NCI-H82 treated with DMSO at 0.1 percent for 48 hours (cell line): ENCODE measurements at regions not wholly inside any gene's neighbourhood (a gene's known extent, or its start where the extent isn't known, plus 50 kb on each side); places are given as distances from the start of the nearest gene placed in this dataset.
"Not testable (repeated sequence)": the region's sequence is repeated elsewhere in the genome, so short reads cannot be mapped to it uniquely, and the experiment has no call there.

Experiments used
- DNase-seq: peaks from one replicate; lab custom pipeline; 2025; ENCODE audit not compliant: unreplicated experiment; lab: John Stamatoyannopoulos, UW

DNA sequence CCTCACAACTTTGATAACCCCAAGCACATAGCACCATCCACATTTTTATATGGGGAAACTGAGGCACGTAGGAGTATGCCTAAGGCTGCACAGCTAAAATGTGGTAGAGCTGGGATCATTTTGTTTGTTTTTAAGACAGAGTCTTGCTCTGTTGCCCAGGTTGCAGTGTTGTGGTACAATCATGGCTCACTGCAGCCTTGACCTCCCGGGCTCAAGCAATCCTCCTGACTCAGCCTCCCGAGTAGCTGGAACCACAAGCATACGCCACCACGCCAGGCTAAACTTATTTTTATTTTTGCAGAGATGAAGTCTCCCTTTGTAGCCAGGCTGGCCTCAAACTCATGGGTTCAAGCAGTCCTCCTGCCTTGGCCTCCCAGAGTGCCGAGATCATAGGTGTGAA, 81.0 kb upstream of the GSE1 start:
- DNase-seq: no peak

GRCh38 chr16:85533593-85533992, 79.5 kb upstream of the GSE1 start:
- DNase-seq: not testable (repeated sequence)

DNA sequence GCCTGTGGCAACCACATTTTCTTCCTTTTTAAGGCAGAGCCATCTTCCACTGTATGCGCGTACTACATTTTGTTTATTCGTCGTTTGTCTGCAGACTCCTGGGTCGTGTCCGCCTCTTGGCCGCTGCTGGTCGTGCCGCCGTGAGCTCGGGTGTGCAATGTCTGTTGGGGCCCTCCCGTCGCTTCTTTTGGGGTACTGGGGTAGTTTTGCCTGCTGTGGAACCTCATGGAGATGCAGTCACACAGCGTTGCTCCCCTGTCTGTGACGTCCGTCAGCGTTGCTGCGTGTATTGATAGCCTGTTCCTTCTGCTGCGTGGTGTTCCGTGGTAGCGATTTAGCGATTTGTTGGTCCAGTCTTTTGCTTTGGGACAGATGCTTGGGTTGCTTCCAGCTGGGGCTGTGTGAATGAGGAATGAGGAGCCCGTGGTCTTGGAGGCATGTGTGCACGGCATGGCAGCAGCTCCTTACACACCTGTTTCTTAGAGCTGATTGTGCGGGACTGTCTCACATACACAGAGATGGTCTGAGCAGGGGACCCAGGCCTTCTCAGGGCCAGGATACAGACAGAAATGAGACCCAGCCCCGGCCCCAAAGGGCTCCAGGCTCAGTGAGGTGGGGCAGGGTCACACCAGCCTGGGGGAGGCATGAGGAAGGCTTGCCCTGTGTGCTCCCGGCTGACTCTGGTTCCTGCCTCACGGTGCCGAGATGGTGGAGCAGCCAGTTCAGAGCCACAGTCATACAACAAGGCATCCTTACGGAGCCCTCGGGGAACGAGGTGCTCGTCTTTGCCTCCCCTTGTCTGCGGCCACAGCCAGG, 78.4 kb upstream of the GSE1 start:
- no peak for DNase-seq

GRCh38 chr16:85535352-85536072, 77.6 kb upstream of the GSE1 start:
- DNase-seq: peak; percentile 88

DNA sequence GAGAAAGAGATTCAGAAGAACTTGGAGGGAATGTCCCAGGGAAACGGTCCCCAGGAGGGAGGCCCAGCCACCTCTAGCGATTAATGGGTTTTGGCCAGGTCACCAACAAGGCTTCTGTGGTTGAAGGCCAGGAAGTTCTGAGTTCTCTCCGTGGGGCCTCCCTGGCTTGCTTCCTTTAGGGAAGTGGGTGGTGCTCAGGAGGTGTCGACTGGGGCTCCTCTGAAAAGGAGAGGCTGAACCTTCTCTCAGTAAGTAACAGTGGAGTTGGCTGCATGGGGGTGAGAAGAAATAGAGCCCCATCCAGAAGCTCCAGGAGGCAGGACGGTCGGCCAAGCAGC, 77.1 kb upstream of the GSE1 start:
- no peak for DNase-seq

DNA sequence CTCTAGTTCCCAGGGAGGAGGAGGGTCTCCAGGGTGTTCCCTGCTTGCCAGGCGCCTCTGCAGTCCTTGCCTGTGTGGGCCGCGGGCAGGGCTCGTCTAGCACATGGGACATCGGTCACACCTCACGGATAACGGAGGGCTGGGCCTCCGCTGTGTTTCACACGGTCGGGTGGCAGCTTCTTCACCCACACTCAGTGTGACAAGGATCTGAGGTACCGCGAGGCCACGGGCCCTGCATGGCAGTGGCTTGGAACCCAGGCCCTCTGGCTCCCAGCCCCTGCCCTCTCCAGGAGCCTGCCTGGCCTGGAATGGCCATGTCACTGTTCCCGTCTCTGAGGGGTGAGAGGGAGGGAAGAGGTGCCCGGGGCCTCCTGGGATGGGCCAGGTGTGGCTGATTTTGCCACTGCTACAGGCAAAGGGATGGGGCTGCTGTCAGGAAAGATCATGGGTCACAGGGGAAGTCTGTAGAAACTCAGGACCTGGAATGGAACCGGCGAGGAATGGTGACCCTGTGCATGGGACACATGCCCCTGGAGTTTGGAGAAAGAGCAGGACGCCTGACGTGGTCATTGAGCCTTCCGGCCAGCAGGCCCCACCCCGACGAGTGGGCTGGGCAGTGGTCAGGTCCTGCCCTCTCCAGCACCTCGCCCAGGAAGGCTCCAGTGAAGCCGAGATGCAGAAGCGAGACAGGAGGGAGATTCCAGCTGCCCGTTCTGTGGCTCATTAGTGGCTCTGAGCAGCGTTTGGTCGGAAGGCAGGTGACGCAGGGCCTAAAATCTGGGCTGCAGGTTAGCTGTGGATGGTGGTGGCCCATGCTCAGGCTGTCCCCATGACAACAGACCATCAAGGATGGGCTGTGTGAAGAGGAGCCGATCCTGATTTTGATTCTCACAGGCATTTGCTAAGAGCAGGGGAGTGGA, 76.5 kb upstream of the GSE1 start:
- no peak for DNase-seq

DNA sequence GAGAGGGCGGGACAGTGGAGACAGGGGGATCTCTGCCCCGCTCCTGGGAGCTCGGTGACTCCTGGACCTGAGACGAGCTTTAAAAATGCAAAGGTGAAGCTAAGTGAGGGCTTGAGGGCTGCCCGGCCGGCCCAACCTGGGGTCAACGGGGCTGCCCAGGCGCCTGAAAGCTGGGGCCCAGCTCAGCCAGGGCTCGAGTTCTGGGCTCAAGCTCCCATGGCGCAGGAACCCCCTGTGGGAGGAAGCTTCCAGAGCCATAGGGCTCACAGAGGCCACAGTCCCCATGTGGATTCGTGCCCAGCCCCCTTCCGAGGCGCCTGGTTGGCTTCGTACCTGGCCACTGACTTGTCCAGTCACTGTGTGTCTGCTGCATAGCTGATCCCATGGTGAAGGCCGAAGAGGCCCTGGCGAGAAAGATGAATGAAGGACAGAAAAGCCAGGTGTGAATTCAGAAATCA, 75.8 kb upstream of the GSE1 start:
- DNase-seq: no peak

DNA sequence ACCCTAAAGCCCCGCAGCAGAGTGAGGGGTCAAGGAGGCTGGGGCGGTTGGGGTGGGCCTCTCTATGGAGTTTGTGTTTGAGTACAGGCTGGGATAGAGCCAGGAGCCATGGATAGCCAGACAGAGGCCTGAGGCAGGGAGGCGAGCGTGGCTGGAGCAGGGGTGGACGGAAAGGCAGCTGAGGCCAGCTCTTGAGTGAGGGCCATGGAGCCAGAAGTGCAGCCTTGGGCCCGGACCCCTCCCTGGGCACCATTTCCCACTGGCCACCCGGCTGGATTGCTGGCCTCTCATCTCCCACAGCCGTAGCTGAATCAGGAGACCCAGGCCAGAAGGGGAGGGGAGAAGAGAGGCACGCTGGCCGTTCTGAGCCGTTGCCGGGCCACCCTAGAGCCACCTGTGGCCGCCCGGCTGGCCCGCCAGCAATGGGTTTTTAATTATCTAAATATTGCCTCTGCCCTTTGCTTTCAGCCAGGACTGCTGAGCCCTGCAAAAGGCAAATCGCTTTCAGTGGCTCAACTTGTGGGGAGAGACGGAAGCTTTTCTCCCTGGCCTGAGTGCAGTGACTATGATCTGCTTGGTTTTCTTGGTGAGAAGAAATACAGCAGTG, 75.2 kb upstream of the GSE1 start:
- no peak for DNase-seq

- no peak for DNase-seq
Measured at GRCh38 chr16:85539084-85539483, 74.0 kb upstream of the GSE1 start.

- DNase-seq: no peak
Measured at GRCh38 chr16:85539629-85540291, 73.4 kb upstream of the GSE1 start.

DNA sequence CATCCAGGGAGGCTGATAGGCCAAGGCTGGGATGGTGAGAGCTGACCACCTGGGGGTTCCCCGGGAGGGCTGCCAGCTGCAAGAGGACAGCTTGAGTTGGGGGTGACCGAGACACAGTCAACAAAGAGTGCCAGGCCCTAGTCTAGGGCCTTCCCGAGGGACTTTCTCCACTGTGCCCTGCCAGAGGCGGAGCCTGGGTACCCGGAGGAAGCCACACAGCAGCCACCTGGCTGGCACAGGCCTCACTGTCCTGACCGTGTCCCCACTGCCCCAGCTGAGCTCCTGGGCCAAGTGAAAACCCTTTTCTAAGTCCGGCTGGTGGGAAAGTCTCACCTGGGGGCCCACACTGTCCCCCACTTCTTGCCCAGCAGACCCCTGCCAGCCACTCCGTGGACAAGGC, 71.9 kb upstream of the GSE1 start:
- no peak for DNase-seq

DNA sequence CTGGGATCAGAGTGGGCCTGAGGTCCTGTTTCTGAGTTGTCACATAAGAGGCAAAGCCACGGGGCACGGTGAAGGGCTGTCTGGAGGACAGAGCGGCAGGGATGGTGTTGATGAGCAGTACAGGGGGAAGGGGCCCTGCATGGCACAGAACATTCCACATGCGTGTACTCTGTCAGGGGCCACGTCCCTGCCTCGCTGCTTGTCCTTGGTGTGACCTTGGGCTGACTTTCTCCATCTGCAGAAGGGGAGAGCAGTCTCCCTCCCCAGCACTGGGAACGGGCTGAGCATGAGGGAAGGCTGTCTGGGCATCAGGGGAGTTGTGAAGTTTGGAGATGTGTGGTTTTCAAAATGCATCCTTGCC, 71.5 kb upstream of the GSE1 start:
- DNase-seq: no peak

DNA sequence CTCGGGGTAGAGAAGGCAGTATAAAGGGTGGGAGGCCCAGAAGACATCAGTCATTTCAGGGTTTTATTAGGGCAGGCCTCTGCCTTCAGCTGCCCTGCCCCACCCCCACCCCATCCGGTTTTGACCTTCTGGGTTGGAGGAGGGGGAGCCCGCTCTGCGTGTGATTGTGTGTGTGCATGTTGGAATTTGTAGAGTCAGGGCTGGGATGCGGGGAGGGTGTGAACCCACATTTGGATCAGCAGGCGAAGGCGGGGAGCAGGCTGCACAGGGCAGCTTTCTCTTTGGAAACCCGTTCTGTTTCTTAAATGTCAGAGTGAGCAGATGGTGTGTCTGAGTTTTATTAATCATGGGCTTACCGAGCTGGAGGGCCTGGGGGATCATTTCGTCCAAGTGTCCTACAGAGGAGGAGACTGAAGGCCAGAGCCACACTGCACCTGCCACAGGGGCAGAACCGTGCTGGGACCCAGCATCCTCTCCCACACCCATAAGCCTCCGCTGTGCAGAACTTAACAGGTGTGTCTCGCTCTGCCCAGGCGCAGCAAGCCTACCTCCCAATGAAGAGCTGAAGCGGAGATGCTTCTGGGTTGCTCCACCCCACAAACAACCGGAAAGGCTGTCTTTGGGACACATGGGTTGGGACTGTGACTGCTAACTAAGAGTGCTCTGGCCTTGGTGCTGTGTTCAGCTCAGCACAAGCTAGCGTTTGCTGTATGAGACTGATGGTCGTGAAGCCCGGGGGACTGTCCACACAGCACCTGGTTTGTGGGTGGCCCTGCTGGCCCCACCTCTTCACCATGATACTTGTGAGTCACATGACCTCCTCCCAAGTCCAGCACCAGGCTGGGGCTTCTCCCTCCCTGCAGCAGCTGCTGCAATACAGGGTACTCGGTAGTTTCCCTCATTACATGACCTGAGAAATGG, 70.9 kb upstream of the GSE1 start:
- peak; percentile 95 for DNase-seq

DNA sequence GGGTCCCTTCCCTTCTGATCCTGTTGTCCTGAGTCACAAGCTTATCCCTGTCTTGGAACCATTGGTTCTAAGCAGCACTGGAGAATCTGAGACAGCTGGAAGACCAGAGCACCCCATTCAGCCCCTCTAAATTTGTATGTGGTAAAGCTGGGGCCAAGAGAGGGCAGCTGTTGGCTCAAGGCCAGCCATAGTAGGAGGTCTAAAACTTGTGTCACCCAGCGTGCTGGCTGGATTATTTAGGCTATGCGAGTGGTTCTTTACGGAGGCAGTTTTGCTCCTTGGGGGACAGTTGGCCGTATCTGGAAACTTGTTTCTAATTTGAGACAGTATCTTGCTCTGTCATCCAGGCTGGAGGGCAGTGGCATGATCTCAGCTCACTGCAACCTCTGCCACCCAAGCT, 69.6 kb upstream of the GSE1 start:
- DNase-seq: no peak

- DNase-seq: no peak
Measured at GRCh38 chr16:85544016-85544415, 69.1 kb upstream of the GSE1 start.

DNA sequence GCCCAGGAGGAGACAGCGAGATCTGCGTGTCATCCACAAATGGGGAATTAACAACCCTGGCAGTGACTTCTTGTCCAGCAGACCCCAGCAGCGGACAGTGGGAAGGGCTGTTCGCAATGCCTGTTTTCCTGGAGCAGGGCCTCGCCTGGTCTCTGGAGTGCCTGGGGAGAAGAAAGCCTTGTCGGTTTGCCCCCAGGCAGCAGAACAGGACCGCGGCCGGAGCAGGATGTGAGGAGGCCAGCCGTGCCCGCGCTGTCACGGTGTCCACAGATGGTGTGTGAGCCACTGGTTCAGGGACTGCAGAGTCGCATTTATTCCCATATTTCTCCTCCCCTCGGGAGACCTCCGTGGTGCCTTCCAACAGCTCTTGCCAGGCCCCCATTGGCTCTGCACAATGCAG, 68.5 kb upstream of the GSE1 start:
- DNase-seq: no peak

- no peak for DNase-seq
Measured at GRCh38 chr16:85545227-85545818, 67.8 kb upstream of the GSE1 start.

- DNase-seq: no peak
Measured at GRCh38 chr16:85546585-85547447, 66.3 kb upstream of the GSE1 start.
